Inferior parietal cortex (tissue), 1 donor: ENCODE measurements at regions not wholly inside any gene's neighbourhood (a gene's known extent, or its start where the extent isn't known, plus 50 kb on each side); places are given as distances from the start of the nearest gene placed in this dataset.
A peak's percentile ranks its signal among the peaks of the same experiment; 100 is the strongest.
"Not testable (repeated sequence)": the region's sequence is repeated elsewhere in the genome, so short reads cannot be mapped to it uniquely, and the experiment has no call there.

Experiments
- DNase-seq: peaks from one replicate; pipeline ENCODE4 v3.0.0-alpha.2; 2016; ENCODE audit errors: extremely low spot score

DNA sequence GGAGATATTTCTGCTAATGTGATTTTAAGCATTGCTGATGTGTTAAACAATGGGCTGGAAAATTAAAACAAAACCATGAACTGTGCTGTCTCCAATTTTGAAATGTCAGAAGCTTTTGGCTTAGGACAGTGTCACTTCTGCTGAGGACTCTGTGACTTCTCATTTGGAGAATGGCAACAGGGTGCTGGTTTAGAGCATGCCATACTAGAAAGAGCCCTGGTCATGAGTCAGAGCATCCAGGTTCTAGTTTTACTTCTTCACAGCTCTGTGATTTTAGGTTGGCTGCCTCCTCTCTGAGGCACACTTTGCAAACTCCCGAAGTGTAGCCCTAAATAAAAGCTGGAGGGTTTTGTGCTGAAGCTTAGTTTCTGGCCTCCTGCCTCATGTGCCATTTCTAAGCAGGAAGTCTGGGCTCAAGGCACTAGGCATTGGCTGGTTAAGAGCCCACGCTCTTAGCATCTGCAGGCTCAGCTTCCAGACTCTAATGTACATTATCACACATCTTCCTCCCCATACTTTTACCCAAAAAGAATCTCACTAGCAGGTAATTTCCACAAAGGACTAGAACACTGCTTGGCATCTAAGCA lies 193.8 kb downstream of the CNTN3 start:
- peak; percentile 20 for DNase-seq

GRCh38 chr3:74415731-74416130 lies 198.7 kb downstream of the CNTN3 start:
- DNase-seq = no peak

GRCh38 chr3:74413547-74414241 lies 200.8 kb downstream of the CNTN3 start:
- DNase-seq = no peak

GRCh38 chr3:74410276-74410941 lies 204.1 kb downstream of the CNTN3 start:
- no peak for DNase-seq

DNA sequence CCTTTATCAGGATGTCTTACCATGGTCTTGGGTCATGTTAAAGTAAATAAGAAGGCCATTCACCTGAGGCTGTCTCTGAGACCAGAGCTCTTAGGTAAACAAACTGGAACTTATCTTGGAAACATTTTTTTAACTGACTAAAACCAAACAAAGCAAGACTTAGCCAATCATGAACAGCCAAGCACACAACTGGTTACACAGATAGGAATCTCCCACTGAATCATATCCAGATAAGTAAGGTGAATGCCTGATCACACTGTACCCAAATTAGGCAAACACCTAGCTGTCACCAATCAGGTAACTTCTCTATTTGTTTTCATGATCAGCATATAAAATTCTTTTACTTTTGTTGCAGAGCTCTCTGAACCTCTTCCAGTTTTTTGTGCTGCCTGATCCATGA lies 205.4 kb downstream of the CNTN3 start:
- DNase-seq = no peak

DNA sequence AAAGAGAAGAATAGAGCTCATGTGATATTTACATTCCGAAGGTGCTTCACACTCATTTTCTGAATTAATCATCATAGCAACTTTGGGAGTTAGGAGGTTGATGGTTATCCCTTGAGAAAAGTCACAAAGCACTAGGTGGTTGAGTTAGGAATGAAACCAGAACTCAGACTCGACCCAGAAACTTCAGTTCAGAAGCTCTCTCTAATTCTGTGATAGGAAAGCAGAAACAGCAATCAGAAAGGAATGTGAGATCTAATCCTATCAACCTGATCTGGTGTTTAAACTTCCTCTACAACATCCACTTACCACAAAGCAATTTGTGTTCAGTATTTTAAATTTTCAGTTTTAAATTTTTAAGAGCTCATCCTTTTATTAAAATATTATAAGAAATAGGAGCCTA lies 211.2 kb downstream of the CNTN3 start:
- no peak for DNase-seq

DNA sequence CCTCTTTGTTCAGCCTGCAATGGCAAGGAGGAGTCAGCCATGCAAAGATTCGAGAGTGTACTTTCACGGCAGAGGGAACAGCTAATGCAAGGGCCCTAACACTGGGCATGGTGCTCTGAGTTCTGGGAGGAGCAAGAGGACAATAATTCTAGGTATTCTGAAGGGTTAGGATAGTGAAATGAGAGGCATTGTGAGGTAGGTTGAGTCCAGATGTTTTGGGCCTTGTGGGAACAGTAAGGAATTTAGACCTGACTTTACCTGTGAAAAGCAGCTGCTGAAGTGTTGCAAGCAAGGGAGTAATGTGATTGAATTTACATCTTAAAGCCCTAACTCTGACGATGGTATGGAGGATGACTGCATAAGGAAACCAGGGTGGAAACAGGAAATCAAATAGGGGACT lies 211.6 kb downstream of the CNTN3 start:
- DNase-seq = no peak

- DNase-seq = no peak
Measured at GRCh38 chr3:74393426-74393825, 221.0 kb downstream of the CNTN3 start.

DNA sequence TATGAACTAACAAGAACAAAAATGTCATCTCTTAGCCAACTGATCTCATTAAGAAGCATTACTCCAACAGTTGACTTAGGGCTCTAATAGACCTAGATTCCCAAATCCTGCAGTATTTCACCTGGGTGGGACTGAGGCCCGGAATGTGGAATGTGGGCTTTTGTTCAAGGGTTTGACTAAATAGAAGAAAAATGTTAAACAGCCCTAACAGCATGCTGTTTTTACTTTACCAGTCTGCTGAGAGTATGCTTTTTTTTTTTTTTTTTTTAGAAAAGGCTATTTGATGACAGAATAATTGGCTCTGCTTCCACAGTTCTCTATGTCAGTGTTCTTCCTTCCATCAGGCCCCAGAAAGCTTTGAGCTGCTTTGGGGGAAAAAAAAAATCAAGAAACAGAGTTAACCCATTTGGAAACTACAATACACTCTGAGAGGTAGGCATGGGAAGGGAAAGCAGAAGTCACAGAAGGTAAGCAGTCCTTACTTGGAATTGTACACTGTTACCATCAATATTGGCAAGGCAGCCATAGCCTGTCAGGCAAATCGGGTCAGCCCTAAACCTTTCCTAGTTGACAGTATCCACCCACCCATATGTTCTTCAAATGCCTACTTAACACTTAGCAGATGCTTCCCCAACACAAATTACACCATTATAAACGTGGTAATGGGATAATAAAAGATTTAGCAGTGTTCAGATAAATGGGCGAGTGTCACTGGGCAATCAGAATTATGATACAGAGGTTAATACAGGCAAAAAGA lies 224.2 kb downstream of the CNTN3 start:
- no peak for DNase-seq

GRCh38 chr3:74387111-74387735 lies 227.2 kb downstream of the CNTN3 start:
- DNase-seq = no peak

DNA sequence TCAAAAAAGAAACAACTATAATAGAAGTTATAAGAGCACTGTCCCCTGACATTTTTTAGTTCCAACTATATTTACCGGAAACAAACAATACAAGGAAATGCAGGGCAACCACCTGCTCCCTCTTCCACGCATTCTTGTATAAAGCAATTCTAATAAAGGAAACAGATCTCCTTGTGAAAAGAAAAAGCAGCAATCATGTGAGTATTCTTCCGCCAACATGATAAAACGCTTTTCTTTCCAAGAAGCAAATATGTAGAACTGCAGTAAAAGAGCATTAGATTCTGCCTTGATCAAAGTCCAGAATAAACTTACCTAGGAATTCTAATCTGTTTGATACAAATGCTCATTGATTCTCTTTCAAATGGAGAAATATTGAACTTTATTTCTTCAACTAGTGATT lies 230.3 kb downstream of the CNTN3 start:
- no peak for DNase-seq

DNA sequence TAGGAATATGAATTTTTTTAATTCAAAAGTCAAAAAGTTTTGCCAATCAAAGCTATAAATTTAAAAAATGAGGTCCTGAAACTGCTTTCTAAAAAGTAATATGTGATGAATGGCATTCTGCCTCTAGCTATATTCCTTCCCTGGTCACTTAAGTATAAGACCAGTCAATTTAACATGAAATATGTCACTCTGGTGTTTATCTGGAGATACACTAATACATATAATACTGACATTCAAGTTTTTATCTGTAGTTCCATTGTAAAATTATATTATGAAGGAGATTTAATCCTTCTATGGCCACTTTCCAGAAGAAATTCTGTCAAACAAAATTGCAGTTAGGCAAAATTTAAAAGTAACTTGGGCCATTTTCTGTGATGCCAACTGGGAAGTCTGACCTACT lies 236.8 kb downstream of the CNTN3 start:
- DNase-seq = no peak

DNA sequence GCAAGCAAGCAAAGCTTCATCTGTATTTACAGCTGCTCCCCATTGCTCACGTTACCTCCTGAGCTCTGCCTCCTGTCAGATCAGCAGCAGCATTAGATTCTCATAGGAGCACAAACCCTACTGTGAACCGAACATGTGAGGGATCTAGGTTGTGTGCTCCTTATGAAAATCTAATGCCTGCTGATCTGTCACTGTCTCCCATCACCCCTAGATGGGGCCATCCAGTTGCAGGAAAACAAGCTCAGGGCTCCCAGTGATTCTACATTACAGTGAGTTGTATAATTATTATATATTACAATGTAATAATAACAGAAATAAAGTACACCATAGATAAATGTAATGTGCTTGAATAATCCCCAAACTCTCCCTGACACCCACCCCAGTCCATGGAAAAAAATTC lies 238.1 kb downstream of the CNTN3 start:
- DNase-seq = not testable (repeated sequence)

- no peak for DNase-seq
Measured at GRCh38 chr3:74375653-74376052, 238.8 kb downstream of the CNTN3 start.

DNA sequence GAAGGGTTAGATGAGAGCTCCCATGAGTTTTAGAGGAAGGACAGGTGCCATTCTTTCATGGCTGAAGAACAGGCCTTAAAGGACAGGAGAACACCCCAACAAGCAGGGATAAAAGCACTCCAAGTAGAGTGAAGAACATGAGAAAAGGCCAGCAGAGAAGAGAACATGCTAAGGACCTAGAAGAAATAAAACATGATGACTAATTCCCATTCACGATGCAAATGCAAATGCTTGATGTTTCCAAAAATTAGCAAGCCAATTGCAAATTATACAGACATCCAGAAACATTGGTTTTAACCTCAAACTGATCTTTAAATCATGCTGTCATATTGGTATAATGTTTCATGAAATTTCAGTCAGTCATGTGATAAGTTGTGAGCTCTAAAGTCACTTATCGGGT lies 241.7 kb downstream of the CNTN3 start:
- DNase-seq = no peak

- no peak for DNase-seq
Measured at GRCh38 chr3:74370342-74370741, 244.1 kb downstream of the CNTN3 start.

GRCh38 chr3:74366331-74366730 lies 248.1 kb downstream of the CNTN3 start:
- DNase-seq = no peak

DNA sequence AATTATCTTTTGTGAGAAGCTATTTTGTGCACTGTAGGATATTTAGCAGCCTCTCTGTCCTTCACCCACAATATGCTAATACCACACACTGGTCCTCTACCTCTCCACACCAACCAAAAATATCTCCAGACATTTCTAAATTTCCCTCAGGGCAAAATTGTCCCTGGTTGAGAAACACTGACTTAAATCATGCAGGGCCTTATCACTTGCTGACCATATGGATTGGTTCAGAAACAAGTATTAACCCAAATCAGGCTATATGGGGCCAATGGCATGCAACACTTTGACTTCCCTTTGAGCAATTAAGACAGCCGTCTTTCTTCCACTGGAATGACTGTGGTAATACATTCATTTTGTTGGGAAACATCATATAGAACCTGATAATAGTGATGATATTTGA lies 251.1 kb downstream of the CNTN3 start:
- DNase-seq = no peak

GRCh38 chr3:74360406-74360805 lies 254.1 kb downstream of the CNTN3 start:
- DNase-seq = no peak

DNA sequence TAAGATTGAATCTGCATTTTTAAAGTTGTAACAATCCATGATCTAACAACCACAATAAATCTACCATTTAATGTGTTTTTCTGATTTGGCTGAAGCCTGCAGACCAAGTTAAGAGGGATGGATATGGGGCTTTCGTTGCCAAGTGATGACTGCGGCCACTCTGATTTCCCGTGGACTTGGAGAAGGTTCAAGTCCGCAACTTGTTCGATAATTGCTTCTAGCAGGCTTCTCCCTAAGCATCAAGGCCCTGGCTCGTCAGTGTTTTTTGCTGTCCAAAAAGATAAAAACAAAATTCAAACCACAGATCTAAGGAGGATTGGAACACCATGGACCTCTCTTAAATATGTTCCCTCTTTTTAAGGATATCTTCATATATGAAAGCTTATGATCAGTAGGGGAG lies 256.6 kb downstream of the CNTN3 start:
- DNase-seq = no peak

DNA sequence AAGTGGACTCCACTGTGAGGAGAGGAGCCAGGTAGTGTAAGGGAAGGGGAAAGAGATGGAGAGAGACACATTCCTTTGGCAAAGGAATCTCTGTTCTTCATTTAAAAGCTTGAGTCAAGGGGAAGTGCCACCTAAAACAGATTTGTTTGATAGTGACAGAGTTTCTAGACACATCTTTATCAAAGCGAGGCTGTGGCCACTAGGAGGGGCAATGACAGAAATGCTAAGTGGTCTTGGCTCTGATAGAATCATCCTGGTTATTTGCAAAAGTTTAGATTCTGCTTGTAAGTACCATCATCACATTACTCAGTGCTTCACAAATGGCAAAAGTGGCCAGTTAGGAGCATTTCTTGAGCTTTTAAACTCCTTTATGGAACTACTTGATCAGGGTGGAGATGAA lies 261.4 kb downstream of the CNTN3 start:
- DNase-seq = no peak

DNA sequence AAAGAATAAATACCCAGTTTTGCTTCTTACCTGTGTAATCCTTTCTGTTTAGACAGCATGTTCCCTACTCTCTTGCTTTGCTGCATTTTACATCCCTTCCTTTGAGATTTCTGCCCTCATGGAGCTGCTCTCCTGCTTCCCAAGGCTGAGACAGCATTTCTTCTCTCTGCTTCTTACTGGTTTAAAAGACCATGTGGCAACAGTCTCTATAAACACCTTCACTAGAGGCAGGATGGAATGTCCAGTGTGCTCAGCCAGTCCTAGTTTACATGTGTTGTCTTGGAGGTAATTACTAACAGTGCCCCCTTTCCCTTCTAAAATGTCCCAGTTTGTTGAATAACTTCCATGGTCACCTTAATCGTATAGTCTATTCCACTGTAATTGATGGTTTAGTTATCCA lies 262.3 kb downstream of the CNTN3 start:
- DNase-seq = no peak
